A673 (cell line): ENCODE measurements at regions not wholly inside any gene's neighbourhood (a gene's known extent, or its start where the extent isn't known, plus 50 kb on each side); places are given as distances from the start of the nearest gene placed in this dataset.

Experiments
- BruUV-seq: library from RNA; stranded (reverse); fragments of 400-500 nt; replicated peaks from 2 replicates; lab custom pipeline; 2021; lab: Mats Ljungman, UMichigan
- CTCF ChIA-PET: fragments of 300-600 bp; sonication (Branson Sonifier 250); formaldehyde crosslinking; loops from one replicate; lab custom pipeline; 2022; ENCODE audit warnings: antibody characterized with exemption; lab: Charles Lee
- POLR2A ChIA-PET: fragments of 300-600 bp; sonication (Branson Sonifier 250); formaldehyde crosslinking; loops from one replicate; lab custom pipeline; 2022; ENCODE audit warnings: antibody characterized with exemption; ENCODE audit not compliant: low non-redundant PET; lab: Charles Lee
- DNase-seq: peaks from one replicate; pipeline ENCODE4 v3.0.0-alpha.2; 2015; ENCODE audit warnings: low spot score
- H3K27ac ChIP-seq: fragments of 200-600 bp; sonication (generic); 2 replicates; pipeline ENCODE4 v1.5.1; 2016; ENCODE audit warnings: mixed run types, low read depth, mild to moderate bottlenecking, mixed read lengths, antibody characterized with exemption, low read length; ENCODE audit not compliant: poor library complexity, severe bottlenecking
- H3K27me3 ChIP-seq: fragments of 200-600 bp; sonication (generic); replicated peaks from 2 replicates; pipeline ENCODE4 v1.6.1; 2017; ENCODE audit warnings: mixed run types, low read depth, mild to moderate bottlenecking, mixed read lengths, antibody characterized with exemption, low read length; ENCODE audit not compliant: insufficient read depth, poor library complexity
- H3K36me3 ChIP-seq: fragments of 200-600 bp; sonication (generic); 2 replicates; pipeline ENCODE4 v1.6.1; 2016; ENCODE audit warnings: mixed run types, mild to moderate bottlenecking, mixed read lengths, antibody characterized with exemption, low read length; ENCODE audit not compliant: insufficient read depth, poor library complexity, severe bottlenecking
- H3K4me1 ChIP-seq: fragments of 200-600 bp; sonication (generic); 2 replicates; pipeline ENCODE4 v1.6.1; 2017; ENCODE audit warnings: mixed run types, mild to moderate bottlenecking, mixed read lengths, antibody characterized with exemption, low read length; ENCODE audit not compliant: insufficient read depth, poor library complexity, severe bottlenecking
- H3K4me3 ChIP-seq: fragments of 200-600 bp; sonication (generic); 2 replicates; pipeline ENCODE4 v1.5.1; 2016; ENCODE audit warnings: low read depth, mixed run types, mild to moderate bottlenecking, mixed read lengths, low read length; ENCODE audit not compliant: poor library complexity, severe bottlenecking
- H3K9me3 ChIP-seq: fragments of 200-600 bp; sonication (generic); 2 replicates; pipeline ENCODE4 v1.6.1; 2016; ENCODE audit warnings: mixed run types, low read depth, mild to moderate bottlenecking, mixed read lengths, antibody characterized with exemption, low read length; ENCODE audit not compliant: poor library complexity, severe bottlenecking
- EZH2 ChIP-seq: fragments of 200-600 bp; sonication (generic); IDR thresholded peaks from 2 replicates; pipeline ENCODE4 v1.6.1; 2017; ENCODE audit warnings: borderline replicate concordance, low read depth, mild to moderate bottlenecking, mixed read lengths, antibody characterized with exemption, low read length; ENCODE audit not compliant: poor library complexity, severe bottlenecking
- intact Hi-C: fragments of 100-400 bp; cut with micrococcal nuclease; formaldehyde crosslinking; loops from one replicate; pipeline ENCODE4 v1.10.0; 2022; ENCODE audit not compliant: unreplicated experiment
- TF ChIP-seq, protein P1 (sequence below): fragments of 300-800, 200-600 bp; sonication (generic); conservative IDR thresholded peaks from 2 replicates; pipeline ENCODE4 v1.5.1; 2017; ENCODE audit warnings: low read depth, mild to moderate bottlenecking, antibody characterized with exemption, low read length, moderate library complexity, mixed read lengths

DNA sequence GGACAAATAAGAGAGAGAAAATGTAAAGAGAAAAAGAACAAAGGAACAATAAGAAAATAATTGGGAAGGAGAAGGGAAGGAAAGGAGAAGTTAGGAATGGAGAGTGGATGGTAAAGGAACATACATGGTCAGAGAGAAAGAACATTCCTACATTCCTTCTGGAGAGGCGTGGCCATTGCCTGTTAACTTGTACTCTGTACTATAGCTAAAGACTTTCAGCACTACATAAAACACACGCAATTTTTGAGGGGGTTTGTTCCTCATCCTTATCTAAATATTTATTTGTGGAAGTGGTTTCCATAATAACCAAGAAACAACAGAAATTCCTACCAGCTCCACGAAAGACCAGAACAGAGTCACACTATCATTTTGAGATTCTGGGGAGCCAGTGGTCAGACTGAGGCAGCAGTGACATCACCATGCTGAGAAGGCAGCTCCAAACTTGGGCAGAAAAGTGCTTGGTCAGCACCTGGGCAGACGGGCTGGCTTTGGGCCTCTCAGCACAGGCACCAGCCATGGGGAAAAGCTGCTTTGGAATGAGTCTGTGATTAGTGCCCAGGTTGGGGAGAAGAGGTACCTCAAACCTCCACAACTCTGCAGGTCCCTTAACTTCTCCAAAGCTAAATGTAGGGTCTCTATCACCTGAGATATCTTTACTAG lies 125.9 kb upstream of the NTF3 start:
- ChIA-PET POLR2A (no interaction called here), CTCF (no interaction called here)
- TF ChIP-seq, protein P1, sequence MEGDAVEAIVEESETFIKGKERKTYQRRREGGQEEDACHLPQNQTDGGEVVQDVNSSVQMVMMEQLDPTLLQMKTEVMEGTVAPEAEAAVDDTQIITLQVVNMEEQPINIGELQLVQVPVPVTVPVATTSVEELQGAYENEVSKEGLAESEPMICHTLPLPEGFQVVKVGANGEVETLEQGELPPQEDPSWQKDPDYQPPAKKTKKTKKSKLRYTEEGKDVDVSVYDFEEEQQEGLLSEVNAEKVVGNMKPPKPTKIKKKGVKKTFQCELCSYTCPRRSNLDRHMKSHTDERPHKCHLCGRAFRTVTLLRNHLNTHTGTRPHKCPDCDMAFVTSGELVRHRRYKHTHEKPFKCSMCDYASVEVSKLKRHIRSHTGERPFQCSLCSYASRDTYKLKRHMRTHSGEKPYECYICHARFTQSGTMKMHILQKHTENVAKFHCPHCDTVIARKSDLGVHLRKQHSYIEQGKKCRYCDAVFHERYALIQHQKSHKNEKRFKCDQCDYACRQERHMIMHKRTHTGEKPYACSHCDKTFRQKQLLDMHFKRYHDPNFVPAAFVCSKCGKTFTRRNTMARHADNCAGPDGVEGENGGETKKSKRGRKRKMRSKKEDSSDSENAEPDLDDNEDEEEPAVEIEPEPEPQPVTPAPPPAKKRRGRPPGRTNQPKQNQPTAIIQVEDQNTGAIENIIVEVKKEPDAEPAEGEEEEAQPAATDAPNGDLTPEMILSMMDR: no peak
- TF ChIP-seq EZH2: no peak
- no peak for DNase-seq
- Histone ChIP-seq H3K27ac (no peak overlapping the region), H3K4me3 (no peak overlapping the region), H3K27me3 (peaks cover 2% of the 10 kb centered on the region), H3K9me3 (no peaks in the 10 kb centered on the region), H3K4me1 (no peaks in the 10 kb centered on the region), H3K36me3 (no peaks in the 10 kb centered on the region)
- BruUV-seq: no TSS peak
- intact Hi-C loops: no loop called here

DNA sequence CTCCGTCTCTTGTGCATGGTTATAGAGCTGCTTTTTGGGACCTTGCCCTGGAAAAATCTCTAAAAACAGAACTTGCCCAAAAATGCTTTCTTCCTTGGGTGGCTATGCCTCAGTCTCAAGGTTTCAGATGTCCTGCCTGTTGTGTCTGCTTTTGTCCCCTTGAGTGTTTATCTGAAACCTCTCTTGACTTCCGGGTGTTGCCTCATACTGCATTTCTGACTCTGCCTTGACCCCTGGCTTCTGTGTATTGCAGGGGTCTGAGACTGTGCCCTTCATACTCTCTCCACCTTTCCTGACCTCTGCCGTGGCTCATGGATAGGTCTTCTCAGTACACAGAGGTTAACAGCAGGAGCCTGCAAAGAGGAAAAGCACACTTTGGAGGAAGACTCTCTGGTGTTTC lies 124.8 kb upstream of the NTF3 start:
- Histone ChIP-seq H3K4me3 (no peak overlapping the region), H3K9me3 (no peaks in the 10 kb centered on the region), H3K27me3 (peaks cover 2% of the 10 kb centered on the region), H3K27ac (no peak overlapping the region), H3K4me1 (no peaks in the 10 kb centered on the region), H3K36me3 (no peaks in the 10 kb centered on the region)
- no TSS peak for BruUV-seq
- intact Hi-C loops: no loop called here
- POLR2A ChIA-PET: no interaction called here
- TF ChIP-seq, protein P1: no peak
- TF ChIP-seq EZH2: no peak
- CTCF ChIA-PET: no interaction called here
- DNase-seq: no peak

DNA sequence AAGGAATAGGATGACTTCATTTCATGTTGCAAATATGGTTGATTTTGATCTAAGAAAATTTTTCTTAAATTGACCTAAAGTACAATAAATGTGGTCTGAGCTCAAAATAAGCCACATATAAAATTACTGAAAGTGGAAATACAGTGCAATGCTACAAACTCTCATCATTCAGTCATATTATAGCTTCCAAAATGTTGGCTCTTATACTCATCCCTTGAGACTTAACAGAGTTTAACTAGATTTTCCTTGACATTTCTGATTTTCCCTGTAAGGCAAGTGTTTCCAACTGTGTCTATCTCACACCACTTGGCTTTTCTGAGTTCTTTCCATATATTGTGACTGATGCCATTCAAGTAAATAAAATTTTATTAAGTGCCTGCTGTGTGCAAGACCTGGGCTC lies 123.7 kb upstream of the NTF3 start:
- Histone ChIP-seq H3K9me3 (no peaks in the 10 kb centered on the region), H3K27ac (no peak overlapping the region), H3K27me3 (peaks cover 2% of the 10 kb centered on the region), H3K4me3 (no peak overlapping the region), H3K36me3 (no peaks in the 10 kb centered on the region), H3K4me1 (no peaks in the 10 kb centered on the region)
- intact Hi-C loops: no loop called here
- CTCF ChIA-PET: no interaction called here
- POLR2A ChIA-PET: no interaction called here
- no TSS peak for BruUV-seq
- TF ChIP-seq, protein P1: no peak
- no peak for TF ChIP-seq EZH2
- DNase-seq: no peak
